ENCODE measurements at regions not wholly inside any gene's neighbourhood (a gene's known extent, or its start where the extent isn't known, plus 50 kb on each side); places are given as distances from the start of the nearest gene placed in this dataset.
"Not testable (repeated sequence)": the region's sequence is repeated elsewhere in the genome, so short reads cannot be mapped to it uniquely, and the experiment has no call there.

DNA sequence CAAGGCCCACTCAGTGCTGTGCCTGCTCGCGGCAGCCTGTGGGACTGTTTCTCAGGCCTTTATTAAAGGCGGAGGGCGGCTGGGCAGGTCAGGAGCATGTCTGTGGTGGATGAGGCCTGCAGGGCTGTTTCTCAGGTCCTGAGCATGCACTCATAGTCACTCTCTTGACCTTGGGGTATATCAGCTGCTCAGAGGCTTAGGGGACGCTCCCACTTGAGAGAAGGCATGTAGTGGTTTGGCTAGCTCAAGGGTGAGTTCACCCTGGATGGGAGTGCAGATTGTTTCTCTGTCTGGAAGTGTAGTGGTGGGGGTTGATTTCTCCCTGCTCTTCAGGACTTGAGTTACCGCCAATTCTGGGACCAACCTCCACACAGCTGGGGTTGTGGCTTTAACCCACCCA lies 103.3 kb downstream of the THSD1 start:
- H3K36me3 ChIP-seq (ENCODE audit: control insufficient read depth in 4 of 4, insufficient read depth in 3 of 4, low read depth in 1 of 4, low read length in 3 of 4); H3K9me3 ChIP-seq (ENCODE audit: control insufficient read depth in 4 of 4, low read length in 3 of 4); H3K27ac ChIP-seq (ENCODE audit: low read depth in 1 of 2, low read length in 2 of 2); H3K4me3 ChIP-seq (ENCODE audit: low read depth in 1 of 3, low read length in 3 of 3); DNase-seq (ENCODE audit: low spot score); H3K4me1 ChIP-seq (ENCODE audit: control insufficient read depth in 4 of 4, insufficient read depth in 4 of 4, low read length in 3 of 4); H3K27me3 ChIP-seq (ENCODE audit: control insufficient read depth in 4 of 4, insufficient read depth in 4 of 4, low read length in 3 of 4); H3K9ac ChIP-seq (ENCODE audit: low read depth in 1 of 2, low read length in 2 of 2): not testable (repeated sequence)
- 88% methylated on average over 1 of the region's 6 CpGs for WGBS

DNA sequence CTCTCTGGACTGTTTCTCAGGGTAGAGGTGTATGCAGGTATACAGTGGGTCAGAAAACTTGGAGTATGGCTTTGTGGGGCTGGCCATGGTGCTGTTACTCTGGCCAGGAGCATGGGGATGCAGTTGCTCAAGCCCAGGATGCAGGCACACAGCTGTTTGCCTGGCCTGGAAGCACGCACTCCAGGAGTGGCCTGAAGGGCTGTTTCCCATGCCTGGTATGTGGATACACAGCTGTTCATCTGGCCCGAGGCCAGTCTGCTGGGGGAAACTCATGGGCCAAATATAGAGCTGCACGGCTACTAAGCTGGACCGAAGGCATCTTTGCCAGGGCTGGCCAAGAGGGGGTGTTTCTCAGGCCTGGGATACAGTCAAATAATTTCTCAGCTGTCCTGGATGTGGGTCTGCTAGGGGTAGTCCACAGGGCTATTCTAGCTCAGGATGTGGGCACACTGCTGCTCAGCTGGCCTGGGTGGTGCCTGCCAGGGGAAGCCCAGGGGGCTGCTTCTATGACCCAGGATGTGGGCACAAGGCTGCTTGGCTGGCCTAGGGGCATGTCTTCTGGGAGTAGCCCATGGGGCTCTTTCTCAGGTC lies 104.1 kb downstream of the THSD1 start:
- not testable (repeated sequence) for H3K9ac ChIP-seq (ENCODE audit: low read depth in 1 of 2, low read length in 2 of 2); H3K4me1 ChIP-seq (ENCODE audit: control insufficient read depth in 4 of 4, insufficient read depth in 4 of 4, low read length in 3 of 4); H3K9me3 ChIP-seq (ENCODE audit: control insufficient read depth in 4 of 4, low read length in 3 of 4); DNase-seq (ENCODE audit: low spot score); H3K27ac ChIP-seq (ENCODE audit: low read depth in 1 of 2, low read length in 2 of 2); H3K36me3 ChIP-seq (ENCODE audit: control insufficient read depth in 4 of 4, insufficient read depth in 3 of 4, low read depth in 1 of 4, low read length in 3 of 4); H3K4me3 ChIP-seq (ENCODE audit: low read depth in 1 of 3, low read length in 3 of 3); H3K27me3 ChIP-seq (ENCODE audit: control insufficient read depth in 4 of 4, insufficient read depth in 4 of 4, low read length in 3 of 4)
- 85% methylated on average over 4 of the region's 4 CpGs for WGBS

- not testable (repeated sequence) for H3K4me3 ChIP-seq (ENCODE audit: low read depth in 1 of 3, low read length in 3 of 3)
Measured at GRCh38 chr13:52298079-52298661, 107.8 kb downstream of the THSD1 start.

DNA sequence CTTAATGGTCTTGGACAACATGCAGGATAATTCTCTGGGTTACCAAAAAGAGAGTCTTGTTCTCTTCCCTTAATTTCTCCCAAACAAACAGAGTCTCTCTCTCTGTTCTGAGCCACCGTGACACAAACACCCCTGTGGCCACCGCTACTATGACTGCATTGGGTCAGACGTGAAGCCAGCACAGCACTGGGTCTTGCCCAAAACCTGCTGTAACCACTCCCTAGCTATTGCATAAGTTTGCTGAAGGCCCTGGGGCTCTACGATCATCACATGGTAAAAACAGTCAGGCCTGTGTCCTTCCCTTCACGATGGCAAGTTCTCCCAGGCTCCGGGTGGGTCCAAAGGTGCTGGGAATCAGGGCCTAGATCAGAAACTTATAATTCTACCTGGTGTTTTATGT lies 117.1 kb downstream of the THSD1 start:
- H3K4me3 ChIP-seq (ENCODE audit: low read depth in 1 of 3, low read length in 3 of 3); H3K4me1 ChIP-seq (ENCODE audit: control insufficient read depth in 4 of 4, insufficient read depth in 4 of 4, low read length in 3 of 4): not testable (repeated sequence)
- WGBS = 97% methylated on average over 2 of the region's 6 CpGs

More at GRCh38 chr13:52298079-52298661, 107.8 kb downstream of the THSD1 start:
- not testable (repeated sequence) for DNase-seq (ENCODE audit: low spot score); H3K4me1 ChIP-seq (ENCODE audit: control insufficient read depth in 4 of 4, insufficient read depth in 4 of 4, low read length in 3 of 4); H3K27me3 ChIP-seq (ENCODE audit: control insufficient read depth in 4 of 4, insufficient read depth in 4 of 4, low read length in 3 of 4); H3K9ac ChIP-seq (ENCODE audit: low read depth in 1 of 2, low read length in 2 of 2); H3K9me3 ChIP-seq (ENCODE audit: control insufficient read depth in 4 of 4, low read length in 3 of 4); H3K27ac ChIP-seq (ENCODE audit: low read depth in 1 of 2, low read length in 2 of 2); H3K36me3 ChIP-seq (ENCODE audit: control insufficient read depth in 4 of 4, insufficient read depth in 3 of 4, low read depth in 1 of 4, low read length in 3 of 4)
- 63% methylated on average over 5 of the region's 5 CpGs for WGBS

DNA sequence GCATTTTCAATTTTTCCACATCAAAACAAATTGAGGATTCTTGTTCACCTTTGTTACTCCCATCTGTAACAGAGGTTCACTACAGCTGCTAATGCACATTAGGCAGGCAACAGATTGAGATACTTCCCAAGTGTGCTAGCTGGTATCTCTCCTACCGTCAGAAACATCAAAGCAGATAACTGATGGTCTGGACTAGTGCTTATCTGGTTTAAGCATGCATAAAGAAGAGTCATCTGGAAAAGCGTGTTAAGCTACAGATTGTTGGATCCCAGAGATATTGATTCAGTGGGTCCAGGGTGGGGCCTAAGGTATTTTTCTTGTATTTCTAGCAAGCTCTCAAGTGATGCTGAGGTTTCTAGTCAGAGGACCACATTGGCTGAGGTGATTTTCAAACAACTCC lies 122.0 kb upstream of the NEK3 start:
- H3K27ac ChIP-seq (ENCODE audit: low read depth in 1 of 2, low read length in 2 of 2); H3K9ac ChIP-seq (ENCODE audit: low read depth in 1 of 2, low read length in 2 of 2); H3K27me3 ChIP-seq (ENCODE audit: control insufficient read depth in 4 of 4, insufficient read depth in 4 of 4, low read length in 3 of 4); H3K36me3 ChIP-seq (ENCODE audit: control insufficient read depth in 4 of 4, insufficient read depth in 3 of 4, low read depth in 1 of 4, low read length in 3 of 4); H3K4me1 ChIP-seq (ENCODE audit: control insufficient read depth in 4 of 4, insufficient read depth in 4 of 4, low read length in 3 of 4); DNase-seq (ENCODE audit: low spot score); H3K9me3 ChIP-seq (ENCODE audit: control insufficient read depth in 4 of 4, low read length in 3 of 4); H3K4me3 ChIP-seq (ENCODE audit: low read depth in 1 of 3, low read length in 3 of 3): not testable (repeated sequence)
- WGBS = 71% methylated on average over 2 of the region's 2 CpGs

More for the DNA sequence above, 117.1 kb downstream of the THSD1 start:
- not testable (repeated sequence) for DNase-seq (ENCODE audit: low spot score); H3K9me3 ChIP-seq (ENCODE audit: control insufficient read depth in 4 of 4, low read length in 3 of 4); H3K27ac ChIP-seq (ENCODE audit: low read depth in 1 of 2, low read length in 2 of 2); H3K36me3 ChIP-seq (ENCODE audit: control insufficient read depth in 4 of 4, insufficient read depth in 3 of 4, low read depth in 1 of 4, low read length in 3 of 4); H3K27me3 ChIP-seq (ENCODE audit: control insufficient read depth in 4 of 4, insufficient read depth in 4 of 4, low read length in 3 of 4); H3K9ac ChIP-seq (ENCODE audit: low read depth in 1 of 2, low read length in 2 of 2)

- not testable (repeated sequence) for H3K9me3 ChIP-seq (ENCODE audit: control insufficient read depth in 4 of 4, low read length in 3 of 4); H3K9ac ChIP-seq (ENCODE audit: low read depth in 1 of 2, low read length in 2 of 2); H3K4me3 ChIP-seq (ENCODE audit: low read depth in 1 of 3, low read length in 3 of 3); H3K4me1 ChIP-seq (ENCODE audit: control insufficient read depth in 4 of 4, insufficient read depth in 4 of 4, low read length in 3 of 4); H3K36me3 ChIP-seq (ENCODE audit: control insufficient read depth in 4 of 4, insufficient read depth in 3 of 4, low read depth in 1 of 4, low read length in 3 of 4); DNase-seq (ENCODE audit: low spot score); H3K27ac ChIP-seq (ENCODE audit: low read depth in 1 of 2, low read length in 2 of 2); H3K27me3 ChIP-seq (ENCODE audit: control insufficient read depth in 4 of 4, insufficient read depth in 4 of 4, low read length in 3 of 4)
- no CpG with 5 or more reads among the region's 1 CpG for WGBS
Measured at GRCh38 chr13:52279408-52279807, 120.0 kb upstream of the NEK3 start.

DNA sequence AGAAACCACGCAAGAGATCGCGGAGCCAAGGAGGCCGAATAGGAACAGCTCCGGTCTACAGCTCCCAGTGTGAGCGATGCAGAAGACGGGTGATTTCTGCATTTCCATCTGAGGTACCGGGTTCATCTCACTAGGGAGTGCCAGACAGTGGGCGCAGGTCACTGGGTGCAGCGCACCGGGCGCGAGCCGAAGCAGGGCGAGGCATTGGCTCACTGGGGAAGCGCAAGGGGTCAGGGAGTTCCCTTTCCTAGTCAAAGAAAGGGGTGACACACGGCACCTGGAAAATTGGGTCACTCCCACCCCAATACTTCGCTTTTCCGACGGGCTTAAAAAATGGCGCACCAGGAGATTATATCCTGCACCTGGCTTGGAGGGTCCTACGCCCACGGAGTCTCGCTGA lies 94.9 kb upstream of the NEK3 start:
- H3K4me3 ChIP-seq (ENCODE audit: low read depth in 1 of 3, low read length in 3 of 3); H3K9ac ChIP-seq (ENCODE audit: low read depth in 1 of 2, low read length in 2 of 2); H3K9me3 ChIP-seq (ENCODE audit: control insufficient read depth in 4 of 4, low read length in 3 of 4); H3K27me3 ChIP-seq (ENCODE audit: control insufficient read depth in 4 of 4, insufficient read depth in 4 of 4, low read length in 3 of 4); DNase-seq (ENCODE audit: low spot score); H3K4me1 ChIP-seq (ENCODE audit: control insufficient read depth in 4 of 4, insufficient read depth in 4 of 4, low read length in 3 of 4); H3K27ac ChIP-seq (ENCODE audit: low read depth in 1 of 2, low read length in 2 of 2); H3K36me3 ChIP-seq (ENCODE audit: control insufficient read depth in 4 of 4, insufficient read depth in 3 of 4, low read depth in 1 of 4, low read length in 3 of 4): not testable (repeated sequence)
- 95% methylated on average over 24 of the region's 24 CpGs for WGBS

GRCh38 chr13:52240752-52241151 lies 81.4 kb upstream of the NEK3 start:
- H3K4me3 ChIP-seq (ENCODE audit: low read depth in 1 of 3, low read length in 3 of 3); H3K36me3 ChIP-seq (ENCODE audit: control insufficient read depth in 4 of 4, insufficient read depth in 3 of 4, low read depth in 1 of 4, low read length in 3 of 4); H3K9me3 ChIP-seq (ENCODE audit: control insufficient read depth in 4 of 4, low read length in 3 of 4); H3K27ac ChIP-seq (ENCODE audit: low read depth in 1 of 2, low read length in 2 of 2); H3K27me3 ChIP-seq (ENCODE audit: control insufficient read depth in 4 of 4, insufficient read depth in 4 of 4, low read length in 3 of 4); H3K9ac ChIP-seq (ENCODE audit: low read depth in 1 of 2, low read length in 2 of 2); DNase-seq (ENCODE audit: low spot score); H3K4me1 ChIP-seq (ENCODE audit: control insufficient read depth in 4 of 4, insufficient read depth in 4 of 4, low read length in 3 of 4): not testable (repeated sequence)
- 96% methylated on average over 3 of the region's 3 CpGs for WGBS
